Smooth muscle cell (in vitro differentiated cells): ENCODE measurements at regions not wholly inside any gene's neighbourhood (a gene's known extent, or its start where the extent isn't known, plus 50 kb on each side); places are given as distances from the start of the nearest gene placed in this dataset.

Experiments
- DNase-seq: peaks from one replicate; lab custom pipeline; 2025; ENCODE audit not compliant: unreplicated experiment; lab: John Stamatoyannopoulos, UW
- H2AFZ ChIP-seq: fragments of 200-600 bp; sonication (generic); 2 replicates; pipeline ENCODE4 v1.6.0; 2016; ENCODE audit warnings: antibody characterized with exemption, low read depth, mild to moderate bottlenecking
- H3F3A ChIP-seq: fragments of 200-600 bp; sonication (generic); 2 replicates; pipeline ENCODE4 v1.6.0; 2017; ENCODE audit warnings: antibody characterized with exemption, low read depth
- H3K27ac ChIP-seq: fragments of 200-600 bp; sonication (generic); 2 replicates; pipeline ENCODE4 v1.5.1; 2016; ENCODE audit warnings: low read depth, mild to moderate bottlenecking
- H3K27me3 ChIP-seq: fragments of 200-600 bp; sonication (generic); 2 replicates; pipeline ENCODE4 v1.6.1; 2016; ENCODE audit warnings: low read depth, mild to moderate bottlenecking
- H3K36me3 ChIP-seq: fragments of 200-600 bp; sonication (generic); 2 replicates; pipeline ENCODE4 v1.5.1; 2016; ENCODE audit warnings: low read depth
- H3K4me1 ChIP-seq: fragments of 200-600 bp; sonication (generic); 2 replicates; pipeline ENCODE4 v1.5.1; 2016; ENCODE audit warnings: low read depth
- H3K4me2 ChIP-seq: fragments of 200-600 bp; sonication (generic); 2 replicates; pipeline ENCODE4 v1.6.0; 2016; ENCODE audit warnings: mild to moderate bottlenecking
- H3K4me3 ChIP-seq: fragments of 200-600 bp; sonication (generic); 2 replicates; pipeline ENCODE4 v1.5.1; 2016; ENCODE audit warnings: mild to moderate bottlenecking
- H3K79me2 ChIP-seq: fragments of 200-600 bp; sonication (generic); 2 replicates; pipeline ENCODE4 v1.6.0; 2016; ENCODE audit warnings: low read depth, mild to moderate bottlenecking
- H3K9ac ChIP-seq: fragments of 200-600 bp; sonication (generic); 2 replicates; pipeline ENCODE4 v1.6.0; 2016; ENCODE audit warnings: low read depth
- H3K9me3 ChIP-seq: fragments of 200-600 bp; sonication (generic); replicated peaks from 2 replicates; pipeline ENCODE4 v1.5.1; 2016; ENCODE audit warnings: low read depth
- H4K20me1 ChIP-seq: fragments of 200-600 bp; sonication (generic); 2 replicates; pipeline ENCODE4 v1.6.0; 2016; ENCODE audit warnings: low read depth
- WGBS: methylation state at CpG from one replicate; pipeline ENCODE4 v1.1.7; 2016; ENCODE audit warnings: low lambda C conversion rate; 5-methylcytosine and 5-hydroxymethylcytosine counted together
- TF ChIP-seq, protein P1 (sequence below): fragments of 200-600 bp; sonication (generic); IDR thresholded peaks from 2 replicates; pipeline ENCODE4 v1.5.1; 2017; ENCODE audit warnings: borderline replicate concordance, mild to moderate bottlenecking, antibody characterized with exemption; ENCODE audit not compliant: insufficient read depth, poor library complexity, severe bottlenecking

DNA sequence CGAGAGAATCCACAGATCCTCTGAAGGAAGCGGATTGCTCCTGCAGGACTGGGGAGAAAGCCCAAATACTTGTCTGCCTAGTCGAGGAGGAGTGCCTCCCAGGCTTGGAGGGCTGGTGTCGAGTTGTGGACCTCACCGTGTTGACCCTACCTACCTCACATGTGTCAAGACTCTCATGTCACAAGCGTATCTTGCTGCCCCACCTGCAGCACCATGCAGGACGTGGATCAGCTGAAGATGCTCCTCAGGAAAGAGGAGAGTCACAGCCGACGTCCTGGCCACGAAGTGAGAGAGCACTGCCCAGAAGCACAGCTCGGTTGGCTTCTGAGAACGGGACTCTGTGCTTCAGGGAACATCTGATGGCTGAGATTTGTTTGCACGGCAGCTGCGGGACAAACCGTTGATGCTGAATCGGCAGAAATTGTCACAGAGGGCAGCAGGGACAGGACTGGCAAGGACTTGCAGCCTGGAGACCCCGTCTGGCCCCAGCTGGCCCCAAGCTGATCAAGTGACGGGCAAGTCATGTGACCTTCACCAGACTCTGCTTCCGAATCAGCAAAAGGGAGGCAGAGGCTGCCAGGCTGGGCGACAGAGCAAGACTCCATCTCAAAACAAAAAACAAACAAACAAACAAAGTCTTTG, 119.1 kb upstream of the ITGA1 start:
- H3F3A ChIP-seq = no peaks in the 10 kb centered on the region
- no peak overlapping the region for H3K9ac ChIP-seq
- H4K20me1 ChIP-seq = no peaks in the 10 kb centered on the region
- no peaks in the 10 kb centered on the region for H3K36me3 ChIP-seq
- DNase-seq = no peak
- H3K4me1 ChIP-seq = no peaks in the 10 kb centered on the region
- no peak overlapping the region for H3K4me2 ChIP-seq
- H3K79me2 ChIP-seq = no peaks in the 10 kb centered on the region
- no peak overlapping the region for H2AFZ ChIP-seq
- no peaks in the 10 kb centered on the region for H3K27me3 ChIP-seq
- WGBS = 93% methylated on average over 20 of the region's 20 CpGs
- TF ChIP-seq, protein P1, sequence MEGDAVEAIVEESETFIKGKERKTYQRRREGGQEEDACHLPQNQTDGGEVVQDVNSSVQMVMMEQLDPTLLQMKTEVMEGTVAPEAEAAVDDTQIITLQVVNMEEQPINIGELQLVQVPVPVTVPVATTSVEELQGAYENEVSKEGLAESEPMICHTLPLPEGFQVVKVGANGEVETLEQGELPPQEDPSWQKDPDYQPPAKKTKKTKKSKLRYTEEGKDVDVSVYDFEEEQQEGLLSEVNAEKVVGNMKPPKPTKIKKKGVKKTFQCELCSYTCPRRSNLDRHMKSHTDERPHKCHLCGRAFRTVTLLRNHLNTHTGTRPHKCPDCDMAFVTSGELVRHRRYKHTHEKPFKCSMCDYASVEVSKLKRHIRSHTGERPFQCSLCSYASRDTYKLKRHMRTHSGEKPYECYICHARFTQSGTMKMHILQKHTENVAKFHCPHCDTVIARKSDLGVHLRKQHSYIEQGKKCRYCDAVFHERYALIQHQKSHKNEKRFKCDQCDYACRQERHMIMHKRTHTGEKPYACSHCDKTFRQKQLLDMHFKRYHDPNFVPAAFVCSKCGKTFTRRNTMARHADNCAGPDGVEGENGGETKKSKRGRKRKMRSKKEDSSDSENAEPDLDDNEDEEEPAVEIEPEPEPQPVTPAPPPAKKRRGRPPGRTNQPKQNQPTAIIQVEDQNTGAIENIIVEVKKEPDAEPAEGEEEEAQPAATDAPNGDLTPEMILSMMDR = no peak
- no peaks in the 10 kb centered on the region for H3K9me3 ChIP-seq
- no peak overlapping the region for H3K4me3 ChIP-seq
- no peak overlapping the region for H3K27ac ChIP-seq

DNA sequence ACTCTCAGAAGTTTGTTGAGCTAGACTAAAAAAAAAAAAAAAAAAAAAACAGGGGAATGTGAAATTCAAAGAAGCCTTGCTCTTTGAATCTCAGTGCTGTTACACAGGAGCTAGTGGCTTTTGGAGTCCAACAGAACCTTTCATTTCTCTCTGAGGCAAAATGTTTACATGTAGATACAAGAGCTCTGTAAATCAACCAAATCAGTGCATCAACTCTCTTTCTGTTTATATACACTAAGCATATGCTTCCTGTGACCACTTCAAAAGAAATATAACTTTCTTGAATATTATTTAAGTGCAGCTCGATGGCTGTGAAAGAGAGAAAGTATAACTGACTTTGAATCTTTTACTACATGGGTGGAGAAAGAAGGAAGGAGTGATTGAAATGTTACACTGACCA, 115.3 kb upstream of the ITGA1 start:
- no peak overlapping the region for H3K4me3 ChIP-seq
- H3K27me3 ChIP-seq = no peaks in the 10 kb centered on the region
- H3K4me1 ChIP-seq = no peaks in the 10 kb centered on the region
- no peaks in the 10 kb centered on the region for H3K36me3 ChIP-seq
- peak overlapping the region; percentile 25 for H3K4me2 ChIP-seq
- no peaks in the 10 kb centered on the region for H3K79me2 ChIP-seq
- H3K9ac ChIP-seq = no peak overlapping the region
- H3F3A ChIP-seq = no peaks in the 10 kb centered on the region
- WGBS = 29% methylated on average over 1 of the region's 1 CpG
- H4K20me1 ChIP-seq = no peaks in the 10 kb centered on the region
- H2AFZ ChIP-seq = peak overlapping the region; percentile 68
- TF ChIP-seq, protein P1 = no peak
- peak overlapping the region; percentile 3 for H3K27ac ChIP-seq
- no peaks in the 10 kb centered on the region for H3K9me3 ChIP-seq
- DNase-seq = no peak

DNA sequence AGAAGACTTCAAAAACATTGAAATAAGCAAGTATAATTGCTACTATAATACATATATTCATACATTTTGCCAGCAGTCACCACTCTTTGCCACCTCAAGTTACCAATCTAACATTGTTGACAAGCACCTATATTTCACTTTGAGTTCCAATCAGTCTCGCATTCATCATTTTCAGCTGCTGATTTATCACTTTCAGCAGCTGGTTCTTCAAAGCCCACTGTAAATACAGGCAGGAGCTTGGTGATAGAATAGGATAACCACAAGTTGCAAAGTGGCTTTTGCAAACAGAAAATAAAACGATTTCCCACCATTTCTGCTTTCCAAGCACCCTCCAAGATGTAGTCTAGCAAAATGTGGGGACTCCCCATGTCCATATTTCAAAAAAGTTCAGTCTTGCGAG, 114.2 kb upstream of the ITGA1 start:
- no peaks in the 10 kb centered on the region for H3K79me2 ChIP-seq
- no peak overlapping the region for H3K4me3 ChIP-seq
- no peaks in the 10 kb centered on the region for H3K36me3 ChIP-seq
- no peaks in the 10 kb centered on the region for H4K20me1 ChIP-seq
- H3K27me3 ChIP-seq = no peaks in the 10 kb centered on the region
- no peak overlapping the region for H3K4me2 ChIP-seq
- no peak overlapping the region for H3K9ac ChIP-seq
- no peak for DNase-seq
- H3F3A ChIP-seq = no peaks in the 10 kb centered on the region
- no peak overlapping the region for H2AFZ ChIP-seq
- no peak overlapping the region for H3K27ac ChIP-seq
- no peaks in the 10 kb centered on the region for H3K4me1 ChIP-seq
- H3K9me3 ChIP-seq = no peaks in the 10 kb centered on the region
- TF ChIP-seq, protein P1 = no peak
- WGBS = 75% methylated on average over 3 of the region's 3 CpGs
